Activated CD4-positive, alpha-beta T cell treated with anti-CD3 and anti-CD28 coated beads for 24 hours (primary cell): ENCODE measurements at regions not wholly inside any gene's neighbourhood (a gene's known extent, or its start where the extent isn't known, plus 50 kb on each side); places are given as distances from the start of the nearest gene placed in this dataset.

Experiments used
- DNase-seq, 2 donors: peaks; one replicate each; pipeline ENCODE4 v3.0.0-alpha.2; 2020; ENCODE audit warnings: low read depth in 2 of 2

DNA sequence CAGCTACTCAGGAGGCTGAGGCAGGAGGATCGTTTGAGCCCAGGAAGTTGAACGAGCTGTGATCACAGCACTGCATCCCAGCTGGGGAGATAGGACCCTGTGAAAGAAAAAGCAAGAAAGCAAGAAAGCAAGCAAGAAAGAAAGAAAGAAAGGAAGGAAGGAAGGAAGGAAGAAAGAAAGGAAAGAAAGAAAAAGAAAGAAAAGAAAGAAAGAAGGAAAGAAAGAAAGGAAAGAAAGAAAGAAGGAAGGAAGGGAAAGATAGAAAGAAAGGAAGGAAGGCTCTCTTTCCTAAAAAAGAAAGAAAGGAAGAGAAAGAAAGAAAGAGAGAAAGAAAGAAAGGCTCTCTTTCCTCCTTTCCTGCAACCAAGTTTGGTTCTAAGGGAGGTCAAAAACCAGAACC is 380.3 kb downstream of the PCNX1 start:
- DNase-seq: no peak

DNA sequence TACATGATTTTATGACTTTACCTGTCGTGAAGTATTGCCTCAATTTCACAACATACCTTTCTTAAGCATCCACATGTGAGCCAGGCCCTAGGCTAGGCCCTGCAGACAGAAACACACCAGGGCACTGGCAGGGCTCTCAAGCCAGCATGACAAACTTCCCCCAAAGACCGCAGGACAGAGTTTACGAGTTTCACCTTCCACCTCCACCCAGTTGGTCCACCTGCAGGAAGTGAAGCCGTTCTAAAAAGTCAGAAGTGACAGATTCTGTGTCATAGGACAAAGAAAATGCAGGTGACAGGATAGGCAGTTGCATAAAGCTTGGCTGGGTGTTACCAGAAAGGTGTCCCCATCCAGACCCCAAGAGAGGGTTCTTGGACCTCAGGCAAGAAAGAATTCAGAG is 382.3 kb downstream of the PCNX1 start:
- DNase-seq: no peak

DNA sequence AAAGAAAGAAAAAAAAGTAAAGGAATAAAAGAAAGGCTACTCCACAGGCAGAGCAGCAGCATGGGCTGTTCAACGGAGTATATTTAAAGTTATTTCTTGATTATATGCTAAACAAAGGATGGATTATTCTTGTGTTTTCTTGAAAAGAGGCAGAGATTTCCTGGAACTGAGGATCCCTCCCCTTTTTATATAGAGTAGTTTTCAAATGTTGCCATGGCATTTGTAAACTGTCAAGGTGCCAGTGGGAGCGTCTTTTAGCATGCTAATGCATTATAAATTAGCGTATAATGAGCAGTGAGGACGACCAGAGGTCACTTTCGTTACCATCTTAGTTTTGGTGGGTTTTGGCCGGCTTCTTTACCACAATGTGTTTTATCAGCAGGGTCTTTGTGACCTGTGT is 383.0 kb downstream of the PCNX1 start:
- no peak for DNase-seq

DNA sequence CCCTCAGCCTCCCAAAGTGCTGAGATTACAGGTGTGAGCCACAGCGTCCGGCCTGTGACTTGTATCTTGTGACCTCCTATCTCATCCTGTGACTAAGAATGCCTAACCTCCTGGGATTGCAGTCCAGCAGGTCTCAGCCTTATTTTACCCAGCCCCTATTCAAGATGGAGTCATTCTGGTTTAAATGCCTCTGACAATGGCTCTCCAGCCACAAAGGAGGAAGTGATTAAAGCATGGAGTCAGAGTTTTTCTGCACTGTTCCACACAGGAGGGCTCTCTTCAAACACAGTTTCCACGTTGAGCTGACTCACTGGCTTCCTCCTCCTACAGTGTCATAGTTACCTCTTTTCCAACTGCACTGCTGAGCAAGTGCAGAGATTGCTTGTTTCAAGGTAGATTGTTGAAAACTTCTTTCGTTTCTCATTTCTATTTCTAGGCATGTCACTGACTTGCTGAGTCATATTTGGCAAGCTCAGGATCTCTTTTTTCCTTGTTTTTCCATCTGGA is 383.8 kb downstream of the PCNX1 start:
- peak; percentile 22 to 43 for DNase-seq

DNA sequence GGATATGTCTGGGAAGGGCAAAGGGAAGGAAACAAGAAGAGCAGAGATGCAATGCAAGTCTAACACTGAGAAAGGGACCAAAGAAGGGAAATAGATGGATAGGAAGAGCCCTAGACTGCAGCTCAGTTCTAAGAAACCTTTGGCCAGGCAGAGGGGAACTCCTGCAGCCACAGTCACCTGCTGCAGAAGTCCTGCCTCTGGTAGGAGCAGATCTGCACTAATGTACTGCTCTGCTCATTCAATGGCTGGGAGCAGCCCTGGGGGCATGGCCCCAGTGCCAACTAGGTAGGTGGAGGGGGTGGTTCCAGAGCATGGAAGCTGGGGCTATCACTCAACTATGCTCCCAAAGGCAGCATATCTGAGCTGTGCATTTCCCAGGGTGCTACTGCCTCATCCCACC is 388.9 kb downstream of the PCNX1 start:
- DNase-seq: no peak

DNA sequence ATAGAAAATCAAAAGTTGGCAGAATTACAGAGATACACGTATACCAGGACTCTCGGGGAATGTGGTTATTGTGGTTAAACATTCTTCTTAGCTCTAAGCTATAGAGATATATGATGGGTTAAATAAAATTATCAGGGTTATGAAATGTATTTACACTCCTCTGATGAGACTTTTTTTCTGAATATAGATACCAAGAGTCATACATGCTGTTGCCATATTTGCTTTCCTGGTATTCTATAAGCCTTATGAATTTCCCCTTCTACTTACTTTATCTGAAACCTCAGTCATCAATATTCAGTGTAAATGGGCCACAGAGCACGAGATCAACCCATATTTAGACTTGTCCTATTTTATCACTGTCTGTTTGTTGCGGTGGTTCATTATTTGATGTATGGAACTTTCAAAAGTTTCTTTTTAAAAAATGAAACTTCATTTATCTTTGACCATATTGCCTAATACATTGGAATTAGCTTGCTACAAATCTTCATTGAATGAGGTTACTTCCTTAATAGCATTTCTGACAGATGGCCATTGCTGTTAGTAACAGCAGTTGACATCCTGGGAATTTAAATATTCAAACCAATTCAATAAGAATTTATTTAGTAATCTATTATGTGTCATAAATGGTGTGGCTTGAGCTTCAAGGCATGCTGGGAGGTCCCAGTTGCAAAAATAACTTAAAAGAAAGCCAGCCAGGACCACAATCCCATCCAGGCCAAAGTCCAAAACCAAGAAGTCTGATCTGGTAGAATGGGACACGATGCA is 393.5 kb downstream of the PCNX1 start:
- DNase-seq: no peak

DNA sequence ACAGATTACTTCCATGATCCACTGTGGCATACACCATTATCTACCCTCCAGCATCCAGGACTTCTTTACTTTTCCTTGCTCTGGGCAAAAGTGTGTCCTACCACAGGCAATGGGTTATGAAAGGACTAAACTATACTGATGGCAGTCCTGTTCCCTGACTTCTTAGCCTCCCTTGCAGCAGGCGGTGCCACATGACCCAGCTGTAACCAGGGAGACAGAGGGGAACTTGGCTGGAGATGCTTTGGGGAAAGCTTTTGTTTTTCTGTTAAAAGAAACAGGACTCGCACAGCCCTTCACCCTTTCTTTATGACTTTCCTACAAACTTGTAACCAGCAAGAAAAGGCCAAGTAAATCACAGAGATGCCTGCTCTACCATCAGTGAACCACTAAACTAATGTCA is 394.4 kb downstream of the PCNX1 start:
- DNase-seq: no peak

DNA sequence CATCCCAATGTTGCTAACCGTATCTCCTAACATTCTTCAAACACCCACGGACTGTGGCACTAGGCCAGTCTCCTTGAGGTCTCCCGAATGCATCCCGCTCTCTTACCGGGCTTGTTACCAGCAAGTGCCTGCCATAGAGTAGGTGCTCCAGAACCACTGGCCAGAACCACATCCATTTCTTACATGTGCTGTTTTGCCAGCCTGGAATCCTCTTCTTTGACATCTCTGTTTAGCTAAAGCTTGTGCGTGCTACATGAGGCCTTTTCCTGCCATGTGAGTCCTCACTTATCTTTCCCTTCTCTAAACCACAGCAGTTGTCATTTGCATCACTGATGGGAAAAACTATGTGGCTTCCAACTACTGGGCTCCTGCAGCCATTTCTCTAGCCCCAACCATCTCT is 397.4 kb downstream of the PCNX1 start:
- no peak for DNase-seq

DNA sequence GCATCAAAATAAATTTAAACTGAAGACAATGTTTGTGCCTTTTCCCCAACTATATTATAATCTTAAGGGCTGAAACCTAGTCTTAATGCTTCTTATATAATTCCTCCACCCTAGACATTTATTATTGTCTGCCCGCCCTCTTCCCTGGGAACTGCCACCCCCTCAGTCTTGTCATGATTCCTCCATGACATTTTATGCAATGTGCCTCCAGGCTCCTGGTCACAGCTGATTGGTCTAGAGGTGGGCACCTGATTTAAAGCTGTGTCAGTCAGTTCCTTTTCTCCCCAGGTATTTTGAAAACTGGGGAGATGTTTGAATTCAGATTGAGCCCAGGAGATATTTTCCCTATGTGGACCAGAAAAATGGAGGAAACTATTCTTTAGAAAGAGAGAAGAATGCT is 401.4 kb downstream of the PCNX1 start:
- DNase-seq: no peak

DNA sequence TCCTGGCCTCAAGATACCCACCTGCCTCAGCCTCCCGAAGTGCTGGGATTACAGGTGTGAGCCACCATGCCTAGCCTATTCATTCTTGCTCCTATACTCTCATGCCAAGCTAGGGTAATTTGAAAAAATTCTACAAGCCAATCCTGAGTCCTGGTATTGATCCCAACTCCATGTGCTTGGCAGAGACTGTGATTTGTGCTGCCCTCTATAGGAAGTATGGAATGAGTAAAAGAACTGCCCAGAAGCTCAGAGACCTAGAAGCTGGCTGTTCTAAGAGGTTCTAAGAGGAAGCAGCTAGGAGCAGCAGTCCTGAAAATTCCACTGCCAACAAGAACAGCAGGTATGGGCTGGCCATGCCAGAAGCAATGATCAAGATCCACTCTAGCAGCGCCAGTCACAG is 402.5 kb downstream of the PCNX1 start:
- DNase-seq: no peak

DNA sequence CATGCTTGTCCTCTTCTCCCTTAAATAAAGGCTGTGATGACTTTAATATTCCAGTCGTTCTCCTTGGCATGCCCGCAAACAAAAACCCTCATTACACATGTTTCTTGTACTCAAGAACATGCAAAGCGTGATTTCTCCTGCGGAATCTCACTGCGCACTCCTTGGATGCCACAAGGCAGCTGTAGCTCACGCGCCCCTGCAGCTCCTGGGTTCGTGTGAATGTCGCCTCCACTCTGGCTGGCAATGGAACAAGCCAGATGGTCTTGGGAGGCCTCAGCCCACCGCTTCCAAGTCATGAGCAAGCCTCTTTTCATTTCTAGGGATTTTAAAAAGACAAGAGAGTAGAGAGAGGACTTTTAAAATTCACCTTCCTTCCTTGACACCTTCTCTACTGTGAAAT is 403.8 kb downstream of the PCNX1 start:
- no peak for DNase-seq

DNA sequence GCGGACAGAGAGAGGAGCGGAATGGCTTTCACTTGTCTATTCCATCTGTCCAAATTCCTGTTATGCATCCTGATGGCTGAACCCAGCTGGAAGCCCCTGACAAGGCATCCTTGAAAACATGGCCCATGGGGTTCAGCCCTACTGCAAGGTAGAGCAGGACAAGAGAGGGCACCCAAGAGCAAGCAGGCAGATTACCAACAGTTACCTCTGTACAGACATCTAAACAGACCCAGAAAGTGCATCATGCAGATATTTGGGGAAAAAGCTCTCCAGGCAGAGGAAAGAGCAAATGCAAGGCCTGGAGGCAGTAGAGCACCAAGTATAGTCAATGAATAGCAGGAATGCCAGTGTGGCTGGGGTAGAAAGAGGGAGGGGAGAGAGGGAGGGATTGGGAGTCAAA is 407.5 kb downstream of the PCNX1 start:
- no peak for DNase-seq

DNA sequence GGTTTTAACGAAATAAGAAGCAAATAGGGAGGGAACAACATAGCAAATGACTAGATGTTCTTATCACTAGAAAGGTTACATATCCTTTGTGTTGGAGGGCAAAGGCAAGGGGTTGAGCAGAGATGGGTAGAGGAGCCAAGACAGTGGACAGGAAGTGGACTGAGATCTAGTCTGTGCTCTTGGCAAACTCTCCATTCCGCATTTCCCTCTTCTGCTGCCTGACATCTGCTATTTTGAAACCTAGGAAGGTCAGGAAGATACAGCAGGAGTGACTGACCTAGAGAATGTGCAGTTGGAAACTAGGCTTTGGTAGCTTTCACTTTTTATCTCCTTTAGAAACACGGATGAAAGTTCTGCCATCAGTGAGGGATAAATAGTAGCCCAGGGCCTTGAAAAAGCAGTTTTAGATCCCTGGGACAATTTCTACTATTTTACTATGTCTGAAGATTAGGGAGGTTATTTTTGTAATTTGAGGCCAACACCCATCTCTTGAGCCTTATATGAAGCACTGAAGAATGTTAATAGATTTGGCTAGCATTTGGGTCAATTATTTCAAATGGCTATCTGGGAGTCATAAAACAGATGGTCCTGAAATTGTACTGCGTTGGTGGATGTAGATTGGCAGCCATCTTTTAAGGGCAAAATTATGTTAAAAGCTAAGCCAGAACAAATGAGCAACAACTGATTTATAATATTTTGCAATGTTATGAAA is 410.3 kb downstream of the PCNX1 start:
- no peak for DNase-seq

DNA sequence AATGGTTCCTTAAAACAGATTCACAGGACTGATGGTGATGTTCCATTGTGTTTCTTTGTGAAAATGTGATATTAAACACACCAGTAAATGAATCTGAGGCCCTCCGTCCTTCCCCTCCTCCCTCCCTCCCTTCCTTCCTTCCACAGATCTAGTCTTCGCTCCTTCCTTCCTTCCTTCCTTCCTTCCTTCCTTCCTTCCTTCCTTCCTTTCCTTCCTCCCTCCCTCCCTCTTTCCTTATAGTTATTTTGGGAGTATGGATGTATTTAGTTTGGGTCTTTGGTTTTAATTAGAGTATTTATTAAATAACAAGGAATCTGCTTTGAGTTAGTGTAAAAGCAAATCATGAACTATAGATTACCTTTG is 410.8 kb downstream of the PCNX1 start:
- no peak for DNase-seq

DNA sequence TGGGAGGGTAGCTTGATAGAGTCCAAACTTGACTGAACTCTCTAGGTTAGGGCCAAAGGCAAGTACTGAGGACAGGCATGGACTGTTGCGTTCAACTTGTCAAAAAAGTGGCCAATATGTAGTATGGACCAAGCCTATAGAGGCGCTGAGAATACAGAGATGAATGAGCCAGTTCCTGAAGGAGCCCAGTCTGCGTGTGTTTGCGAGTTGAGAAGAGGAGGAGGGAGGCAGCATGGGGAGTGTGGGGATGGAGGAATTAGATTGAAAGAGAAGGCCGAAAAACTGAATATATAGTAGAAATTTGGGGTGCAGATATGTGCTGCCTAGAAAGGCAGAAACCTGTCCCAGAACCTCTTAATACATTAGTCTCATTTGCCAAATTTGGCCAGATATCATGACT is 412.4 kb downstream of the PCNX1 start:
- DNase-seq: no peak

DNA sequence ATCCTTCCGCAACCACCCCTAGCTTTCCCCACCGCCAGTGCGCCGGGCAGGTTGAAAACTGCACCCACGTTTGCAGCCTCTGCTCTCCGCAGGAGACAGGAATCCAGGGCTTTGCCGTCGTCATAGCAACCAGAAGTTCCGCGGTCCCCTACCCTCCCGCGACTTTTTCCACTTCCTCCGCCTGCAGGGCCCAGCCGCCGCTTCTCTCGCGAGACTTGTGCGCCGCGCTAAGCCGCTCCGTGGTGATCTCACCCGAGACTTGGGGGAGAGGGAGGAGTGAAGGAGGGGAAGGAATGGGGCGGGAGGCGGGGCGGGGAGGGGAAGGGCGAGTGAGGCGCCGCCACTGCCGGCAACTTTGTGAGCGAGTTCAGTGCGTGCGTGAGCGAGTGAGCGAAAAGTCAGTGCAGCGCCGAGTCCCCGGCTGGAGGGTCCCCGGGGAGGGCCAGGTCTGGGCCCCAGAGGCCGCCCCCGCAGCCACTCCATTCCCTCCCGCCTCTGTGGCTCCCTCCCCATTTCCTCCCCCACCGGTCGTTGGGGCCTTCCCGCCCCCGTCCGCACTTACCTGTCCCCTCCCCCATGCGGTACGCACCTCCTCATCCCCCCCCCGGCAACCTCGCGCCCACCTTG is 413.0 kb downstream of the PCNX1 start, which contains the start of gene SIPA1L1:
Gene SIPA1L1, plus strand, starts transcription at position 370 of the 627 bp plus-strand sequence.
- peak; percentile 95 to 96 for DNase-seq

DNA sequence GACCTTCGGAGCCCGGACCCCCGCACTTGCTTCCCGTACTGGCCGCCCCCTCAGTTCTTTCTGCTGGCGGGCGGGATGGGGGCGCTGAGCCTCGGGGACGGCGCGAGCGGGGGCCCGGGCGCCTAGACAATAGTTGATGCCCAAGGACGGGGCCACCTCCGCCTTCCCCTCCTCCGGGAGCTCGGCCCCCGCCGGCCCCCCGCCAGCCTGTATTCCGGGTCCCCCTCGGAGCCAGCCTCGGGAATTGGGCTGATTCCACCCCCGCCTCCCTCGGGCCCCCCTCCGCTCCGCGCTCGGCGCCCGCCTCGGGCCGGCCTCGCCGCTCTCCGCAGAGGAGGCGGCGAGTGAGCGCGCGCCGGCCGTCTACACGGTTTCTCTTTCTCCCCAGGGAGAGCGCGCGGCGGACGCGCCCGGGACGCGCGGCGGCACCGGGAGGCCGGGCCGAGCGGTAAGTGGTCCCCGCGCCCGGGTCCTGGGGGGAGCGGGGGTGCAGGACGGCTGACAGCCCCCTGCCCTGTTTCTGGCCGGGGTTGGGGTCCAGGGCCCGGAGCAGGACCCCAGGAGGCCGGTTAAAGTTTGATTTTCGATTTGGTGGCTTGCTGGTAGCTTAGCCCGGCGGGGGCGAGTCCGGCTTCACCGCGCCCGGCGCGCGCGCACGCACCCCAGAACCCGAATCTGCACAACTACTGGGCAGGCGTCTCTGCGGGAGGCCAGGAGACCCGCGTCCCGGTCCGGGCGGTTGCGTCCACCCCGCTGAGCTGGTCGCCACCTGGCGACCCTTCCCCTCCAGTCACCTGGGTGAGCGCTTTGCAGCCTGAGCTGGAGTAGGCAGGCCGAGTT is 413.7 kb downstream of the PCNX1 start:
- DNase-seq: peak; percentile 23 to 34

DNA sequence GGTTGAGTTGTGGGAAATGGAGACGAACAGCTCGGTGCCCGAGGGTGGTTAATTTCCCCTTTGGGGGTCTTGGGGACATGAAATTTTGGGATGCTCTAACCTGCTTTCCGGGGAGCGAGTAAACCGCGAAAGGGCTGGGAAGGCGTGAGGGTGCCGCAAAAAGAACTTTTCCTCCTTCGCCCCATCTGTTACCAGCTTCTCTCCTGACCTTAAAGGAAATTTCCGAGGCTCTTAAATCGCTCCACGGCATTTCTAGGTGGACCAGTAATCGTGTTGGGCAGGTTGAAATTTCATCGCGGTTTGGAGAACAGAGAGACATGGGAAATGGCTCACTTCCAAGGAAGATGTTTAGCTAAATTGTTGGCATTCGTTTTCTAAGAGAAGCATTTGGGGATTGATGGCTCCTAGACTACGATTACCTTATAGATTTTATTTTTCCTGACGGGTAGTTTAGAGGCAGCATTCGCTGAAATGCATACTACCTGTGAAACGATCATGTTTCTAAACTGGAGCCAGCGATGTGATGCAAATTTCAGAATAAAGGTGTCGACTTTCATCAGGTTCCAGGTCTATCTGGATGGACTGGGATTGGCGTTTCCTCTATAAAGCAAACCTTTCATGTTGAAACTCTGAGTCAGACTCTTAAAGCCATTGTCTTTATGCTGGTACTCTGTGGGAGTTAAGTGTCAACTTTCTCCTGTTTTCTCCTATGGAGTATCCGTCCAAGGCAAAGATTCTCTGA is 414.5 kb downstream of the PCNX1 start:
- DNase-seq: no peak

DNA sequence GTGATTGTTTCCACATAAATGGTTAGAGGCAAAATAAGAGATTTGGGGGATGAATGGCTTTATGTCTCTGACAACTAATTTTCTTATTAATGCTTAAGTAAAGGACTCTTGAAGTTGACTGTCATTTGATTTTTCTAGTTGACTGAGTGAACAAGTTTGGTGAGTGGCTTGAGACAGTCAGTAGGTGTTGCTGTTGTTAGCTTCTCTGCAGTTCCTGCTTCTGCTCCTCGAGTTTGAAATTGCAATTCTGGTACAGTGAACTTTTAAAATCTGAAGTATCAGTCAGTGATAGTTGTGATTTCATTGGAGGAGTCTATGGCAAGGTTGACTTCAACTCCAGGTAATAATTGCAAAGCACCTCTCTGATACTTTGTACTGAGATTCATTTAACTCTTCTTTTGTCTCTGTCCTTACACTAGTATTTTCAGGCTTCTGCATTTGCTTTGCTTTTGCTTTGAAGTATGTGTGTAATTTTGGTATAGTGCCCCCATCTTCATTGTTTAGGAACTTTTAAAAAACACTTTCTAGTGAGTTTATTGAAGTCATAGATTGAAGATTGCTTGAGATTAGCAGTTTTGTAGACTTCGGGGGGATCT is 415.5 kb downstream of the PCNX1 start:
- no peak for DNase-seq

DNA sequence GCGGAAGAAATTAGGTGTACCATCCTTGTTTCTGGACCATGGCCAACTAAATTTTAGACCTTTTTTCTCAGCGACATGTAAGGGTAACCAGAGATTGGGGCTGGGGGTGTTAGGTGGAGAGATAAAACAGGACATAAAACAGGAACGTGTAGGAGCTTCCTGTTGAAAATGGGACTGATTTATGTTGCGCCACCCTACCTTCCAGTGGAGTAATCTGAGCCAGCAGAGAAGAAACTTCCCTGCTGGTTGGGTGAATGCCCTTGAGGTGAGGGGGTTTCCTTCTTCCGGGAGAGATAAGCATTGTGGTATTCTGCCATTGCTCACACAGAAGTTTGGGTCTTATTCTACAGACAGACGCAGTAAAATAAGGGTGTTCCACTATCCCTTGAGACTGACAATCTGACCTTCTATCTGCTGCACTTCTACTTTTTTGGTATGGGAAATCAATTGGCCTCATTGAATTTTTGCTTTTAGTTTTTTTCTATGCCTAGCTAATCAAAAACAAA is 417.6 kb downstream of the PCNX1 start:
- DNase-seq: peak in 1 of 2 donors; percentile 21

DNA sequence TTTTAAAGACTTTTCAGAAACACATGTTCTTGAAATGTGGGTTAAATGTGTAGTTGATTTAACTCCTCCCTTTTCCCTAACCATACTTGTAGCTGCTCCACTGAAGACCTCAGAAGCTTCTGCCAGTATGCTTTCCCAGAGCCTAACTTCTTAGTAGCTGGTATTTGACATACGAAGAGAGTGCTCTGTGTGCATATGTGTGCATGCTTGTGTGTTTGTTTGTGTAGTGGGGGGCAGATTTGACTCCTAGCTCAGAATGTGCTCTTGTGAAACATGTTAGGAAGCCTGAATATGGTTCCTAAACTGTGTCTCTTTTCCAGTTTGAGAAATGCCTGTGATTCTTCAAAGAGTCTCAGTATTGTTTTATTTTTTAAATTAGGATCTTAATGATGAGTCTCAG is 420.4 kb downstream of the PCNX1 start:
- no peak for DNase-seq
